ENCODE measurements at regions not wholly inside any gene's neighbourhood (a gene's known extent, or its start where the extent isn't known, plus 50 kb on each side); places are given as distances from the start of the nearest gene placed in this dataset.
"Not testable (repeated sequence)": the region's sequence is repeated elsewhere in the genome, so short reads cannot be mapped to it uniquely, and the experiment has no call there.

DNA sequence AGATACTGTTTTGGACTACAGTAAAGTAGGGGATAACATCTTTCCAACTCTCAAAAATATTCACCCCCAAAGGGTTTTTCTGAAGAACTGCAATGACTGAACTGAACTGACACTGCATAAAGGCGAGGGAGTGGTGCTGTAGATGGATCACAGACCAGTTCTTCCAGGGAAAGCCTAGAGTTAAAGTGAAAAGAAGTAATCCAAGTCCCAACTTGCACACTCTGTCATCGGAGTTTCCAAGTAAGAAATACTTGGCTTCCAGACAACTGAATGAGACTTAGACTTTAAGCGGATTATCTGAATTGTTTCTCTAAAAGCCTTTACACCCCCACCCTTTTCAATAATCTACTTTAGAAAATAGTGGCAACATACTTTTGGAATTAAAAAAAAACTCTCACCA lies 134.1 kb upstream of the PREP start:
- H3K27ac ChIP-seq (ENCODE audit: low read depth, low read length) = no peak overlapping the region
- WGBS, 3 donors = 62 to 71% (median 70%) methylated on average over 3 of the region's 3 CpGs

DNA sequence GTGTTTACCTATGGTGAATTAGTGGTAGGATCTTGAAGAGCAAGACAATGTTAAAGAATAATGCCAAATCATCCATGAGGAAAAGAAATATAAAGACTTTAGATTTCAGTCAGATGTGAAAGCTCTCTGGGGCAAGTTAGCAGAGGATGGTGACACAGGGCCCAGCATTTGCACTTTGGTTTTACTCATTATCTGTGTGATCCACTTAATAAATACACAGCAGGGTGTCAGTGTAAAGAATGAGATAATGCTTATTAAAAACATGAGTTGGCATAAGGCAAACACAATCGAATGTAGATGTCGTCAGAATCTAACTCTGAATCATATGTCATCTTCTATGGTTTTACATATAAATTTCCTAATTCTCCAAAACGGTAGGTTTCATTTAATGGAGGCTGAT lies 130.4 kb upstream of the PREP start:
- H3K27ac ChIP-seq (ENCODE audit: low read depth, low read length) = no peak overlapping the region
- WGBS, 3 donors = 81 to 86% (median 86%) methylated on average over 3 of the region's 3 CpGs

DNA sequence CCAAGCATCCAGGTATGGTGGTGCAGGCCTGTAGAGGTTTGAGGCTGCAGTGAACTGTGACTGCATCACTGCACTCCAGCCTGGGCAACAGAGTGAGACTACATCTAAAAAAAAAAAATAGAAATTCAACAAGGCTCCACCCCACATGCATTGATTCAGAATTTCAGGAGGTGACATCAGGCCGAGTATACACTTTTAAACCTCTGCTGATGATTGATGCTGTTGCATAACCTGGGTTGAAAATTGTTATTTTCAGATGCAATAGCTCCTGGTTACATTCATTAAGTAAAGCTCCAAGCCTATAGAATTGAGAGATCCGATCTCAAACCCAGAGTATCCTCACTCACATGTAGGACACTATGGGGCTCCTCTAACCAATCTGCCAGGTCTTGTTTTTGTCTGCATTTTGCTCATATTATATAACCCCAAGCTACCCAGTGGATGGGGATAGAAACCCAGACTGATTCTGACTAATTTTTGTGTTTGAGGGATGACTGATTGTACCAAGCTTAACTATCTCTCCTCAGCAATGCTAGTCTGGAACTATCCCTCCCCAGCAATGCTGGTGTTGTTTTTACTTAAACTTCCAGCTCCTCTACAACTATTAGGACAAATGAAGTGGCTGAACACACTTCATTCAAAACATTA lies 123.5 kb upstream of the PREP start:
- 65 to 93% (median 89%) methylated on average over 2 of the region's 2 CpGs for WGBS, 3 donors
- no peak overlapping the region for H3K27ac ChIP-seq (ENCODE audit: low read depth, low read length)

DNA sequence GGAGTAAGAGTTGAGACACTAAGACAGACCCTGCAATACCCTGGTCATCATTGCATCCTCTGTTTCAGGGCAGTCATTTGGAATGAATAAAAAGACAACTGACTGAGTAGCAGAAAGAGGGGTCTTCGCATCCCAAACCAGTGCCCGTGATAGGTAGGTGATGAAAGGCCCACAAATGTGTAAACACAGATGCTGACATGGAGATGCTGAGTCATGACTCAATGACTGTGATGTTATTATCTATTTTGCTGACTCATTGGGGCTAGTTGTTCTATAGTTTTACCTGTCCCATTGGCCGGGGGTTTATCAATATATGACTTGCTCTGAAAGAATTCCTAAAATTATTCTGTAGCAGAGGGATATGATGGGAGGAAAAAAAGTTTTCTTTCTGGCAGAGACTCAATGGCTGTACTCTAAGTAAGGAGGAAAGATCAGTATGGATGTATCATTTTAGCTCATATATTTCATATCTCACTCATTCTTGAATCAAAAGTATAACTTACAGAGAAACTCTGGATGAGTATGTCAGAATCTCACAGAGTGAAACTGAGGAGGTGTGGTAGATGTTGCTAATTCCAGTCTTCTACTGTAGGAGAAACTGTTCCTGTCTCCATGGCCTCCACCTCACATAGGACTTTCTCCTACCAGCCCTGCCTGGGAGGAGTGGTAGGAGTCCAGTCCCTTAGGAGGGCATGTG lies 119.9 kb upstream of the PREP start:
- H3K27ac ChIP-seq (ENCODE audit: low read depth, low read length) = no peak overlapping the region
- WGBS, 3 donors = 63 to 93% (median 88%) methylated on average over 3 of the region's 3 CpGs

DNA sequence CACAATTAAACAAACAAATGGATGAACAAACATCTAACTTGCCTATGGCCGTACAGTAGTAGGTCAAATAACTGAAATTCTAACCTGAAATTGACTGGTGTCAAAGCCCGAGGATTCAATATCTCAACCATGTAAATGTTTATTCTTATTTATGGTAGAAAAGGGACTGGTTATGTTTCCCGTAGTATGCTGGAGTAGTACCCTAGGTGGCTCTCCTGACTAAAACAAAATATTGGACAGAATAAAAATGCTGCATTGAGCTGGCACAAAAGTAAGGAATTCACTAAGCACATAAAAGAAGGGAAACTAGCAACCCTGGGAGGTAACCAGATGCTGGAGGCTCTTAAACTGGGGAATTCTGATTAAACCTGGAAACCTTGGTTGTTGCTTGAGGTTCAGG lies 117.1 kb upstream of the PREP start:
- WGBS, 3 donors = 68 to 91% (median 90%) methylated on average over 3 of the region's 3 CpGs
- H3K27ac ChIP-seq (ENCODE audit: low read depth, low read length) = no peak overlapping the region

DNA sequence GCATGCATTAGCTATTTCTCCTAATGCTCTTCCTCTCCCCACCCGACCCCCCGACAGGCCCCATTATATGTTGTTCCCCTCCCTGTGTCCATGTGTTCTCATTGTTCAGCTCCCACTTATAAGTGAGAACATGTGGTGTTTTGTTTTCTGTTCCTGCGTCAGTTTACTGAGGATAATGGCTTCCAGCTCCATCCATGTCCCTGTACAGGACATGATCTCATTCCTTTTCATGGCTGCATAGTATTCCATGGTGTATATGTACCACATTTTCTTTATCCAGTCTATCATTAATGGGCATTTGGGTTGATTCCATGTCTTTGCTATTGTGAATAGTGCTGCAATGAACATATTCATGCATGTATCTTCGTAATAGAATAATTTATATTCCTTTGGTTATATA lies 116.1 kb upstream of the PREP start:
- H3K27ac ChIP-seq (ENCODE audit: low read depth, low read length) = not testable (repeated sequence)
- WGBS, 3 donors = 83 to 95% (median 95%) methylated on average over 4 of the region's 4 CpGs

DNA sequence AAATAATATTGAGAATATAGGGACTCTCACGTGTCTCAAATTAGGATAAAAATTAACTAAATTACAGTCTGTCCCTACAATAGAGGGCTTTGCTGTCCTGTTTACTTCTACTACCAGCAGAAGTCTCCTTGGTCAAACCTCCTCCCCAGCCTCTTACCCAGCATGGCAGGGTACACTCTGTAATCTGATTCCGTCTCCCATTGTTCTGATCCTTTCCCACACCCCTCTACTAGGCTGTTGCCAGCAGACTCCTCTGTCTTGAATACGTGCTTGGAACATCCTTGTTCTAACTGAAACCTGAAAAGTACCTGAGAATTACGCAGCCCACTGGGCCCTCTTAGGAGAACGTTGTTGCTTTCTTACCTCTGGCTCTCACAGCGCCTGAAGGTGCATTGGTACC lies 112.2 kb upstream of the PREP start:
- 59 to 85% (median 82%) methylated on average over 6 of the region's 6 CpGs for WGBS, 3 donors
- H3K27ac ChIP-seq (ENCODE audit: low read depth, low read length) = no peak overlapping the region

DNA sequence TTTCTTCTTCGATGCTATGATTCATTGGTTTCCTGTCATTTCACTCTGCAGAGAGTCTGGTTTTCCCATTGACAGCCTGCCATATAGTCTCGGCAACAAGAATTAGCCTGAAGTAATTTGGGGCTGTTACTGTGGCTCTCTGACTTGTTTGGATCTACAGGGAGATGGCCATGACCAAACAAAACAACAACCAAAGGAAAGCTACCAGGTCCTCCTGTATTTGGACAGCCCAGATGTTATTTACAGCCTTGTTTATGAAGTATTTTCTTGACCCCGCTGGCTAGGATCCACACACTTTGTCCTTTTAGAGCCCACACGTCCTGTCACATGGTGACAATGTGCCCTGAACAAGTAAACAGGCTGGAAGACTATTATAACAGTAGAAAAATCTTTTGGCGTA lies 111.4 kb upstream of the PREP start:
- WGBS, 3 donors = 47 to 59% (median 50%) methylated on average over 5 of the region's 5 CpGs
- H3K27ac ChIP-seq (ENCODE audit: low read depth, low read length) = no peak overlapping the region

DNA sequence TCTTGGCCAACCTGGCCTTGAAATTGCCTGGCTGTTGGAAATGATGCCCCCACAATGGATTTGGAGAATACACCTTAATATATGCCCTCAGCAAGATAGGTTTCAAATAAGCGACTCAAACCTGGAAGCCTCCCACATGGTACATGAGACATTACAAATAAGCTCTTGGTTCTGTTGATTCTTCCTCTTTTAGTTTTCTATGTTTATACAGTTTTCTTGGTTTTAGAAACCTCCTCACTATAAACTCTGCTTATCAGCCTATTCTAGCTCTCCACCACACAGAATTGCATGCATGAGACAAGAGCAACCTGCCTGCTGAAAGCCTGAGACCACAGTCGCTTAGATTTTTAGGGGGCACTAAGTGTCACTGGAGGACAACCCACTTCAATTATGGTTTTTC lies 108.8 kb upstream of the PREP start:
- no peak overlapping the region for H3K27ac ChIP-seq (ENCODE audit: low read depth, low read length)
- WGBS, 3 donors = 88 to 94% (median 93%) methylated on average over 2 of the region's 2 CpGs

DNA sequence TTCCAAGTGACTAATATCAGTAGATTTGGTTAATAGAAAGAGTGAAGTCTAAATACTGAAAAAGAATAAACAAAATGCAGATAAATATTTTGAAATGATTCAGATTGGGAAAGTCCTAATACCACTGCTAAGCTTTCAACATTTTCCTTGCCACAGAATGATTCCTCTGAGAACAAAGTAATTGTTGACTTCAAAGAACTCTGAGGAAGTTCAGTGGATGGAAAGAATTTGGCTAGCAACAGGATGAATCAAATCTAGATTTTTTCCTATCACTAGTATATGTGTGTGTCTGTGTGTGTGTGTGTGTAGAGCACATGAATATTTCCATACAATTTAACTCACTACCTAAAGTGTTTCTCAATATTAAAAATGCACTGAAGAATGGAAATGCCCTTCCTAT lies 107.9 kb upstream of the PREP start:
- no peak overlapping the region for H3K27ac ChIP-seq (ENCODE audit: low read depth, low read length)

DNA sequence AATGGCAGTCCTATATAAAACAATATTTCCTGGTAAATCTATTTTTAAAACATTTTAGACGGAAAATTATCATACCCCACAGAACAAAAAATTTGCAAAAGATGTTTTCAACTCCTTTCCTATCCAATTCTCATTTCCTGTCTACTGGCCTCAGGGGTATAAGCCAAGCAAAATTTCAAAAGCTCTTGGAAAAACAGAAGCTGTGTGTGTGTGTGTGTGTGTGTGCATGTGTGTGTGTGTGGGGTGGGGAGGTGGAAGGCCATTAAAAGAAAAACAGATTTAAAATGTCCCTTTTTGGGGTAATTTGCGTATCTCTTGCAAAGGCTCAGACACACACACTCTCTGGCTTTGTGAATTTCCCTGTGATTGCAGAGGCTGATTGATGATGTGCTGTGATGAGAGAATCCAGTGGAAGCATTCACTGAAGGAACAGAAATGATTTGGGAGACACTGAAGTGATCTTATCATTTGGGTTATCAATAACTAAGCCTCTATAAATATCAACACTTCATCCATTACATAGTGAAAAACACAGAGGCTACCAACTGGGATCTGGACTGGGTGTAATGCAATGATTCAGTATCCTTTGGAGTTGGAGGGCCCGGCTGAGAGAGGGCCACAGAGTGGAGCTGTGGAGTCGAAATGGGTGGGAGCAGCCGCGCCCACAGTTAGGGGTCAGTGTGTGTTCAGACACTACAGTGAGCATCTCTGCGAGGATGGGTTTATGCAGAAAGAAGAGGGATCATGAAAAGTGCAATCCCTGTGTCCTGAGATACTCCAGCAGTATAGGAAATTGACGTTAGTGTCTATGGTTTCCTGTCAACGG lies 106.8 kb upstream of the PREP start:
- no peak overlapping the region for H3K27ac ChIP-seq (ENCODE audit: low read depth, low read length)
- 39 to 45% (median 41%) methylated on average over 9 of the region's 9 CpGs for WGBS, 3 donors

DNA sequence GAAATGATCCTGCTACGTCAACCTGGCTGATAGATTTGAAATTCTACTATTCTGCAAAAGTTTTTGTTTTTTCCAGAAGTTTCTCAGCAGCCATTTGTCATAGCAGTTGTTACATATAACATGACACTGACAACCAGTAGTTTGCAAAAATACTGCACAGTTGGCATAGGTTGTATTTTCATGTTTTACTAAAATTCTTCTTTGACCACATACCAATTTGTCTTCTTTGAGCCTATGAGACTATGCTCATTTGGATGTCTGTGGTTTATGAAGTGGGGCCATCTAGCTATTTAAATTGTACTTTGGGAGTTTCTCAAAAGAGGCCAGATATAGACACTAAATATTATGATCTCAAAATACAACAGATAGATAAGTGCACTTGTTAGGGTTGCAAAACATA lies 104.9 kb upstream of the PREP start:
- no peak overlapping the region for H3K27ac ChIP-seq (ENCODE audit: low read depth, low read length)
- WGBS, 3 donors = 93 to 100% (median 93%) methylated on average over 1 of the region's 1 CpG

DNA sequence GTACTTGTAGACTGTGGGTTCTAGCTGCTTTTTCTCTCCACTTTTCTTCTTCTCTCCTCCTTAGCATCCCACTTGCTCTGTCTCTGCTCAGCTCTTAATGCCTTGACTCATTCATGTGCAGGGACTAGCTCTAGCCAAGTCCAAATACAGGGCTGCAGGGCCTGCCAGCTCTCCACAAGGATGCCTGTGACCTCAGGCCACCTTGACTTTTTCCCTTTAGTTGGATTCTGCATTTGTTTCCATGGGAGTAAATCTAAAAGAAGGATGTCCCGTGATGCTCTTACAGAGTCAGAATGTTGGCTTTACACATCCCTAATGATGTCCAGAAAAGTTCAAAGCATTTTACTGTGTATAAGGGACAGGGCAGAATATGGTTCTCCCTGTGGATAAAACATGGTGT lies 101.8 kb upstream of the PREP start:
- H3K27ac ChIP-seq (ENCODE audit: low read depth, low read length) = no peak overlapping the region

DNA sequence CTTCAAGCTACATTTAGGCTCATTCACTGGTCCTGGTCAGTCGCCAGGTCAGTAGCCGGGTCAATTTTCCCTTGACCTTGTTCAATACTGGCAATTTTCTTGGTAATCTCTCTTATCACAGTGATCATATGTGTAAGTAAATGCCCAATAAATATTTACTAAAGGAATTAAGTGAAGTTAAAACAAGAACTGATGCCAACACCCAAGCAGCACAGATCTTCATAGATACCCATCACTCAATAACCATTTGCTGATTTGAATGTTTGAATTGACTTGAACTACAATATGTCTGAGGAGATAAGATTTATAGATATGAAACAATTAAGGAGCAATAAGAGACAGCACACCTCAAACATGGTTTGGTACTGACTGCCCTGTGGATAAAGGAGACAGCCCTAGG lies 100.8 kb upstream of the PREP start:
- 68 to 98% (median 96%) methylated on average over 2 of the region's 2 CpGs for WGBS, 3 donors
- H3K27ac ChIP-seq (ENCODE audit: low read depth, low read length) = no peak overlapping the region

More for the DNA sequence above, 101.8 kb upstream of the PREP start:
- 49 to 53% (median 50%) methylated on average over 1 of the region's 1 CpG for WGBS, 3 donors

DNA sequence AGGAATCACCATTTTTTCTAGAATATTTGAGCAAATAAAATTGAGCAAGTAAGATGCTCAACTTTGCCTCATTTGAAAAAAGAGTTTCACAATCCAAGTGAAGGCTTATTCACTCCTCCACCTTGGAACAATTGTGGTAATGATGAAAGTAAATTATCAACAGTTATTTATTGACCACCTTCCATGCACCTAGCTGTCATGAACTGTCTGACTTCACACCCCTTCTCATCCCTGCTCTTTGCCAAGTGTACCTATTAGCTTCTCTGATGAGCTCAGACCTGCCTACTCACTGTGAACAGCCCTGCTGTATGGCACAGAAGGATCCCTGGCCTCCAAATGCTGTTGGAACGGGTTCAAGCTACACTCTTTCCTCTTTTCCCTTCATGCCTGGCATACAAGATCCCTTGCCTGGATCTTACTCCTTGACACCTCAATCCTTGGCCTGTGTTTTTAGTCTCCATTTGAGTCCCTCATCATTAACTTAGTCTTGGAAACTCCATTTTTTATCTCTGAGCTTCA lies 99.0 kb upstream of the PREP start:
- H3K27ac ChIP-seq (ENCODE audit: low read depth, low read length) = no peak overlapping the region
- 50 to 93% (median 88%) methylated on average over 1 of the region's 1 CpG for WGBS, 3 donors

DNA sequence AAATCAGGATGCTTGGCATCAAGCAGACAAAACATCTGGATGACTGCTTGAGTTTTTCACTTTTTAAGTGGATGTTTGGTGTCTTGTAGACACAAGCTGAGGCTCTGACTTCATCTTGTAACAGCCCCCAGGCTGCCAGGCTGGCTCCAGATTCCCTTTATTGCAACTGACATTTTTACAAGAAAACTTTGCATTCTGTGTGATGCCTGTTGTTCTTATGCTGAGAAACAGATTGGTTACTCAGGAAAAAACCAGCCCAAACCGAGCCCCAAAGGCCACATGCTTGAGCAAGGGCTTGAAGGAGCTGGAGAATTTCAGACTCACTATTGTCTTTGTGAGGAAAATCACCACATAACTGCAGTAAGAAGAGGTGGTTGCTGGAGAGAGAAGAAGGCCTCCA lies 98.4 kb upstream of the PREP start:
- 57 to 85% (median 74%) methylated on average over 1 of the region's 1 CpG for WGBS, 3 donors
- H3K27ac ChIP-seq (ENCODE audit: low read depth, low read length) = no peak overlapping the region

DNA sequence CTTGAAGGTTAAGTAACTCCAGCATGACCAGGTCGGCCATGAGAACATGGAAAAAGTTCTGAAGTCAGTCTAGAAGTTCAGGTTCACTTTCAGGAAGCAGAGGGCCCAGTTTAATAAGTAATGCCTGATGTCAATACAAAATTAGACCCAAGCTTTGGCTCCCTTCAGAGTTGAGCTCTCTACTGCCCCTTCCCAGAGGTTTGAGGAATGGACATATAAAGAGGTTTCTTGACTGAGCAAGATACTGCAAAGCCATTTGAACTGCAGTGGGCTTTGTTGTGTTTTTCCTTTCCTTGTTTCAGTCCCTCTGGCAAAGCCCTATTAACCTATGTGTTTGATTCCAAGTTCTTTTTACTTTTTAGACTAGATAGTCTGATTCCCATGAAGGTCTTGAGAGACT lies 97.8 kb upstream of the PREP start:
- no peak overlapping the region for H3K27ac ChIP-seq (ENCODE audit: low read depth, low read length)
- 53 to 95% (median 92%) methylated on average over 1 of the region's 1 CpG for WGBS, 3 donors

DNA sequence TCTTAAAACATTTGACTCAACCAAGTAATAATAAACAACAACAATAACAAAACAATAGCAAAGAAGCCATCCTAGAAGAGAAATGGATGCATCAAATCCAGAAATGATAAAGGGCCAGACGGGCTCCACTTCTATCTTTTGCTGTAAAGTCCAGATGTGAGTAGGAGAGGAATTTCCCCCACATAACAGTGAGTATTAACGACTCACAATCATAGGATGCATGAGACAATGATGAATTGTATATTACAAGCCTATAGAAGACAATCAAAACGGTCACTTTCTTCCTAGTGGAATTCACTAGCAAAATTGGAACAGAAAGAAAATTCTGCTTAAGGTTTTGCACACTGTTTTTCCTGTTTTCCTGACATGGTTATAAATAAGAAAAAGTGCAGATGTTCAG lies 97.0 kb upstream of the PREP start:
- 50 to 67% (median 62%) methylated on average over 3 of the region's 3 CpGs for WGBS, 3 donors
- H3K27ac ChIP-seq (ENCODE audit: low read depth, low read length) = no peak overlapping the region

DNA sequence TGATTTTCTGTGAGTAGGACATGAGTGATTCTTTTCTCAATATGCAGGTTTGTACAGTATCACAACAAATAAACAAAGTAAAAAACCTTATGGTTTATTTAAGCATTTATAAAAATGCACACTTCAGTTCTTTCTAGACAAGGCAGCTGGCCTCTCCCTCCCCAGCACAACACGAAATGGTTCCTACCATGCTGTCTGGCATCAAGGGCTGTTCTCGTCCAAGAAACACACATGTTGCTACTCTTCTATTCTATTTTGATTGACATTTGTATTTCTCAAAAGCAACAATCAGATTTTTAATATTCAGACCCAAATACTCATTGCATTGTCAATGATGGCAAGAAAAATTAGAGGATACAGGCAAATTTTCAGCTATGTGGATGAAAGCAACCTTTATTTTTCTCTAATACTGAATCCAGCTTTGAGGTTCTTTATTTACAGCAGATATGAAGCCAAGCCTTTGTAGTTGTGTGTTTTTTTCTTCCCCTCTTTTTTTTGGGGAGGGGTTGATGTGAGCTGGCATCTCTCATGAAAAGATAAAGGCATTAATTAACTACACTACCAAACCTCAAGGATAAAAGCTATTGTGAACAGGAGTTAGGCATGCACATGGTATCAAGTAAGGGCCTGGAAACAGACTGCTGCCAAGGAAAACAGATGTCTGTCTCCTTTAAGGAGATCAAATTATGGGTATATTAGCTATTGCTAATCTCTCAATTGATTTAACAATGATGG lies 96.4 kb upstream of the PREP start:
- no peak overlapping the region for H3K27ac ChIP-seq (ENCODE audit: low read depth, low read length)
- 85 to 95% (median 92%) methylated on average over 2 of the region's 2 CpGs for WGBS, 3 donors
